HepG2 (cell line): ENCODE measurements at regions not wholly inside any gene's neighbourhood (a gene's known extent, or its start where the extent isn't known, plus 50 kb on each side); places are given as distances from the start of the nearest gene placed in this dataset.

ENCODE experiments used
- ATAC-seq: fragments of 200-7000 bp; cut with Tn5 transposase; 3 replicates; pipeline ENCODE4 v1.9.1; 2020; ENCODE audit warnings: mild to moderate bottlenecking, moderate library complexity
- BruUV-seq: library from RNA; stranded (reverse); fragments of 400-500 nt; replicated peaks from 2 replicates; lab custom pipeline; 2021; lab: Mats Ljungman, UMichigan
- CTCF ChIA-PET: fragments of 300-600 bp; formaldehyde crosslinking; extraction: SDS; loops from one replicate; lab custom pipeline; 2021; ENCODE audit warnings: low total read pairs, inconsistent platforms, low intra/inter-chr PET ratio; lab: Yijun Ruan, JAX
- POLR2A ChIA-PET: fragments of 350-600 bp; sonication (Branson Sonifier 250); formaldehyde crosslinking; loops from one replicate; lab custom pipeline; 2020; ENCODE audit warnings: antibody characterized with exemption, inconsistent platforms; lab: Yijun Ruan, JAX
- DNase-seq: peaks from one replicate; pipeline ENCODE4 v3.0.0-alpha.2; 2015; ENCODE audit warnings: low spot score
- FAIRE-seq: peaks from 3 replicates; lab custom pipeline; 2011; peaks lifted over from hg19 to GRCh38; lab: Jason Lieb, UNC
- H2AFZ ChIP-seq: one replicate; pipeline ENCODE4 v1.6.1; 2011; ENCODE audit warnings: low read length, inconsistent platforms
- H3K27ac ChIP-seq: fragments of 300-600 bp; 3 replicates; pipeline ENCODE4 v1.8.0; 2011; ENCODE audit warnings: mixed run types, mild to moderate bottlenecking, mixed read lengths, low read length, inconsistent platforms; ENCODE audit not compliant: insufficient read depth; ENCODE audit errors: extremely low read length
- H3K27me3 ChIP-seq, 2 experiments: fragments of 200-600 bp in 1 of 2; 2 replicates in 1 of 2; 3 replicates in 1 of 2; pipeline versions ENCODE4 v1.6.0 to v1.8.0; 2011; ENCODE audit warnings: low read length in 2 of 2, mild to moderate bottlenecking in 2 of 2, moderate library complexity in 2 of 2, inconsistent platforms in 1 of 2; ENCODE audit not compliant: insufficient read depth in 2 of 2, control insufficient read depth in 1 of 2
- H3K36me3 ChIP-seq, 2 experiments: fragments of 200-600 bp in 1 of 2; replicated peaks in 1 of 2; 2 replicates in 1 of 2; 3 replicates in 1 of 2; pipeline versions ENCODE4 v1.5.1 to v1.8.0; 2011; ENCODE audit warnings: low read length in 2 of 2, inconsistent platforms in 1 of 2; ENCODE audit not compliant: insufficient read depth in 2 of 2, control insufficient read depth in 1 of 2
- H3K4me1 ChIP-seq: 2 replicates; pipeline ENCODE4 v1.5.1; 2012; ENCODE audit warnings: low read length, inconsistent platforms; ENCODE audit not compliant: insufficient read depth
- H3K4me2 ChIP-seq: 2 replicates; pipeline ENCODE4 v1.6.0; 2011; ENCODE audit warnings: low read depth, low read length, inconsistent platforms
- H3K4me3 ChIP-seq, 3 experiments: fragments of 200-600 bp in 1 of 3; sonication (generic), shearing (Covaris generic) in 1 of 3; replicated peaks in 1 of 3; 2 replicates each; pipeline ENCODE4 v1.5.1; 2011 to 2016; ENCODE audit warnings: low read length in 3 of 3, inconsistent platforms in 2 of 3, low read depth in 2 of 3, mild to moderate bottlenecking in 2 of 3, control low read depth in 1 of 3, mixed read lengths in 1 of 3; ENCODE audit not compliant: insufficient read depth in 1 of 3
- H3K79me2 ChIP-seq: one replicate; pipeline ENCODE4 v1.6.1; 2011; ENCODE audit warnings: low read length, inconsistent platforms; ENCODE audit not compliant: insufficient read depth
- H3K9ac ChIP-seq: 2 replicates; pipeline ENCODE4 v1.6.0; 2011; ENCODE audit warnings: mild to moderate bottlenecking, low read depth, low read length, inconsistent platforms; ENCODE audit not compliant: insufficient read depth
- H3K9me3 ChIP-seq: 2 replicates; pipeline ENCODE4 v1.5.1; 2012; ENCODE audit warnings: mild to moderate bottlenecking, low read length
- H4K20me1 ChIP-seq: 2 replicates; pipeline ENCODE4 v1.6.0; 2011; ENCODE audit warnings: inconsistent platforms, mild to moderate bottlenecking, low read length, moderate library complexity; ENCODE audit not compliant: insufficient read depth
- CCAR2 ChIP-seq: fragments of 200-400 bp; formaldehyde crosslinking; optimal IDR thresholded peaks from 2 replicates; pipeline ENCODE3; 2018; ENCODE audit warnings: low read depth, mild to moderate bottlenecking, low read length, moderate library complexity
- ETV5 ChIP-seq: IDR thresholded peaks from 2 replicates; pipeline ENCODE4 v1.6.1; 2018; ENCODE audit warnings: missing biosample characterization, missing genetic modification reagents, inconsistent platforms, borderline replicate concordance
- HNF4G ChIP-seq, 2 experiments: sonication (generic) in 1 of 2; formaldehyde crosslinking in 1 of 2; IDR thresholded peaks; 2 replicates each; pipeline versions ENCODE4 v1.4.0 to v1.6.1; 2011 to 2020; ENCODE audit warnings: borderline replicate concordance in 2 of 2, low read depth in 2 of 2, mild to moderate bottlenecking in 2 of 2, low read length in 1 of 2, missing genetic modification reagents in 1 of 2, moderate library complexity in 1 of 2
- REPIN1 ChIP-seq: sonication (generic); formaldehyde crosslinking; IDR thresholded peaks from 2 replicates; pipeline ENCODE4 v1.8.0; 2022; ENCODE audit warnings: missing genetic modification reagents, low read depth, mild to moderate bottlenecking, borderline replicate concordance
- RORA ChIP-seq: sonication (generic); formaldehyde crosslinking; IDR thresholded peaks from 2 replicates; pipeline ENCODE4 v1.5.0; 2020; ENCODE audit warnings: mild to moderate bottlenecking, missing genetic modification reagents, moderate library complexity
- SP1 ChIP-seq, 2 experiments: fragments of 450-650 bp in 1 of 2; sonication (generic) in 1 of 2; formaldehyde crosslinking in 1 of 2; IDR thresholded peaks; 2 replicates each; pipeline versions ENCODE4 v1.4.0 to v1.6.1; 2016 to 2020; ENCODE audit warnings: missing genetic modification reagents in 1 of 2
- TCF12 ChIP-seq, 2 experiments: fragments of 450-650 bp in 1 of 2; sonication (generic) in 1 of 2; formaldehyde crosslinking in 1 of 2; IDR thresholded peaks; 2 replicates each; pipeline versions ENCODE4 v1.6.1 to v1.8.0; 2017 to 2022; ENCODE audit warnings: antibody characterized with exemption in 1 of 2, mild to moderate bottlenecking in 1 of 2, missing genetic modification reagents in 1 of 2, moderate library complexity in 1 of 2
- THAP11 ChIP-seq: IDR thresholded peaks from 2 replicates; pipeline ENCODE4 v1.6.1; 2016; ENCODE audit warnings: missing biosample characterization, missing genetic modification reagents
- ZMAT3 ChIP-seq: sonication (generic); formaldehyde crosslinking; conservative IDR thresholded peaks from 2 replicates; pipeline ENCODE4 v1.7.0; 2021; ENCODE audit warnings: missing genetic modification reagents
- ZNF292 ChIP-seq: sonication (generic); formaldehyde crosslinking; IDR thresholded peaks from 2 replicates; pipeline ENCODE4 v1.8.1; 2022; ENCODE audit warnings: mild to moderate bottlenecking, low read depth, missing genetic modification reagents, borderline replicate concordance
- ZNF788 ChIP-seq: sonication (generic); formaldehyde crosslinking; IDR thresholded peaks from 2 replicates; pipeline ENCODE4 v1.5.0; 2020; ENCODE audit warnings: mild to moderate bottlenecking, missing genetic modification reagents, borderline replicate concordance
- WGBS: methylation state at CpG from one replicate; pipeline ENCODE4 v1.1.6; 2017; ENCODE audit warnings: low lambda C conversion rate; 5-methylcytosine and 5-hydroxymethylcytosine counted together
- in situ Hi-C: cut with HindIII; loops from 2 replicates; pipeline ENCODE4 v1.10.0; 2017; ENCODE audit warnings: low pct_unique_long_range_greater_than_20kb; ENCODE audit not compliant: extremely low pct_ligation_motif_present
- intact Hi-C: fragments of 100-400 bp; cut with micrococcal nuclease; formaldehyde crosslinking; loops from one replicate; pipeline ENCODE4 v1.10.0; 2022; ENCODE audit not compliant: unreplicated experiment
- TF ChIP-seq, protein P1 (sequence below): sonication (generic); formaldehyde crosslinking; IDR thresholded peaks from 2 replicates; pipeline ENCODE4 v1.4.0; 2020; ENCODE audit warnings: mild to moderate bottlenecking, missing genetic modification reagents

DNA sequence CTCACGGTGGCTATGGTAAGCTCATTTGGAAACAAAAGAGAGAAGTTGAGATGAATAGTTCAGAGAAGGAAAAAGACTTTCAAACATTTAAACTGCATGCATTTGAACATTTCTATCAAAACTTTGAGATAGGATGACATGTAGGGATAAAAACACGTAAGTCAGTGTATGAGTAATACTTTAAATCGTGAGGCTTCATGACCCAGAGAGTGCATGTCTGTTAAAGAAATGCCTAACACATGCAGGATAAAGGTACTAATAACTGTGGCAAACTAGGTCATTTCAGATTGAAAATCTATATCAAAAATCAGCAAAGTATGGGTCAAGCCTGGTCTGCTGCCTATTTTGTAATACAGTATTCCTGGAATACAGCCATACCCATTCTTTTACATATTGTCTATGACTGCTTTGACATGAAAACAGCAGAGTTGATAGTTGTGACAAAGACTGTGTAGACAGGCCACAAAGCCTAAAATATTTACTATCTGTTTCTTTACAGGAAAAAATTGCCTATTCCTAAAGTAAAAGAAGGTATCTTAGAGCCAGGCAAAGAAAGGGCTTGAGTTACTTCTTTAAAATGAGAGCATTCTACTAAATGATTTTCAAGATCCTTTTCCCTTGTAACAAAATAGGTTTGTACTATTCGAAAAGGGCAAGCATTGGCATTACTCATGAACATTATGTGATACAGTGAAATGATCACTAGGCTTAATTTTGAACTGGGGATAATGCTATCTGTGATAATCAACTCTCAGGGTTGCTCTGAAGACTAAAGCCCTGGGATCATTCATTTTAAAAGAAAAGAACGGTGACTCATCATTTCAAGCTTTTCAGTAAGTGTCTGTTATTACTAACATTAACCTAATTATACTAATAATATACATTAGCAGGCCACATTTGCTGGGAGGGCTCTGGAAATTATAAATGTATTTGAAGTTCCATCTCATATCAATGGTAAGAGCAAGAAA, 185.9 kb downstream of the CRPPA start:
- FAIRE-seq, result no peak

More for the DNA sequence above, 185.9 kb downstream of the CRPPA start:
- H3K79me2 ChIP-seq, result no peaks in the 10 kb centered on the region
- no peak overlapping the region for H3K4me3 ChIP-seq
- no peak for ATAC-seq
- WGBS, result 3% methylated on average over 5 of the region's 5 CpGs
- intact Hi-C loops (no loop called here), in situ Hi-C loops (no loop called here)
- H3K36me3 ChIP-seq, result no peaks in the 10 kb centered on the region
- H3K27me3 ChIP-seq, result no peaks in the 10 kb centered on the region
- H3K9ac ChIP-seq, result no peak overlapping the region
- peaks cover 21% of the 10 kb centered on the region for H3K9me3 ChIP-seq
- no peak overlapping the region for H3K4me2 ChIP-seq
- ChIA-PET POLR2A (no interaction called here), CTCF (no interaction called here)
- no peaks in the 10 kb centered on the region for H3K4me1 ChIP-seq
- H3K27ac ChIP-seq, result no peak overlapping the region
- H2AFZ ChIP-seq, result no peak overlapping the region
- no TSS peak for BruUV-seq
- TF ChIP-seq TCF12 (IDR thresholded peaks at IDR 0.05) (no peak), TCF12 (CRISPR knock-in tag; IDR thresholded peaks at IDR 0.05) (no peak), SP1 (IDR thresholded peaks at IDR 0.05) (no peak), SP1 (CRISPR knock-in tag; IDR thresholded peaks at IDR 0.05) (no peak), ZNF292 (CRISPR knock-in tag) (no peak), RORA (CRISPR knock-in tag) (no peak), THAP11 (CRISPR knock-in tag) (no peak), CCAR2 (no peak), REPIN1 (CRISPR knock-in tag) (no peak), ZNF788 (CRISPR knock-in tag) (no peak), ETV5 (CRISPR knock-in tag) (no peak), HNF4G (IDR thresholded peaks at IDR 0.05; ENCODE audit: borderline replicate concordance, low read depth, low read length) (no peak), HNF4G (CRISPR knock-in tag; IDR thresholded peaks at IDR 0.05; ENCODE audit: borderline replicate concordance, low read depth) (no peak), ZMAT3 (CRISPR knock-in tag) (no peak)
- TF ChIP-seq, protein P1, sequence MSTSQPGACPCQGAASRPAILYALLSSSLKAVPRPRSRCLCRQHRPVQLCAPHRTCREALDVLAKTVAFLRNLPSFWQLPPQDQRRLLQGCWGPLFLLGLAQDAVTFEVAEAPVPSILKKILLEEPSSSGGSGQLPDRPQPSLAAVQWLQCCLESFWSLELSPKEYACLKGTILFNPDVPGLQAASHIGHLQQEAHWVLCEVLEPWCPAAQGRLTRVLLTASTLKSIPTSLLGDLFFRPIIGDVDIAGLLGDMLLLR (CRISPR knock-in tag), result no peak
- DNase-seq, result no peak
- H4K20me1 ChIP-seq, result no peaks in the 10 kb centered on the region
